HT1080 (cell line): ENCODE measurements at regions not wholly inside any gene's neighbourhood (a gene's known extent, or its start where the extent isn't known, plus 50 kb on each side); places are given as distances from the start of the nearest gene placed in this dataset.

Source experiments
- DNase-seq: peaks from one replicate; pipeline ENCODE4 v3.0.0-alpha.2; 2015; ENCODE audit warnings: low read depth

GRCh38 chr5:125581311-125581710, 834.9 kb upstream of the ZNF608 start:
- DNase-seq, result no peak

GRCh38 chr5:125582352-125582751, 835.9 kb upstream of the ZNF608 start:
- no peak for DNase-seq

- DNase-seq, result no peak
Observed at GRCh38 chr5:125583321-125584139, 837.1 kb upstream of the ZNF608 start.

GRCh38 chr5:125584140-125584520, 837.7 kb upstream of the ZNF608 start:
- no peak for DNase-seq

- no peak for DNase-seq
Observed at GRCh38 chr5:125587631-125588030, 835.6 kb upstream of the GRAMD2B start.

- DNase-seq, result no peak
Observed at GRCh38 chr5:125592856-125593255, 830.4 kb upstream of the GRAMD2B start.

- no peak for DNase-seq
Observed at GRCh38 chr5:125595095-125595494, 828.1 kb upstream of the GRAMD2B start.

GRCh38 chr5:125595845-125596244, 827.4 kb upstream of the GRAMD2B start:
- DNase-seq, result no peak

- DNase-seq, result peak; percentile 37
Observed at GRCh38 chr5:125597338-125597737, 825.9 kb upstream of the GRAMD2B start.

GRCh38 chr5:125600559-125600958, 822.6 kb upstream of the GRAMD2B start:
- no peak for DNase-seq

GRCh38 chr5:125602184-125602583, 821.0 kb upstream of the GRAMD2B start:
- DNase-seq, result no peak

- no peak for DNase-seq
Observed at GRCh38 chr5:125603321-125603720, 819.9 kb upstream of the GRAMD2B start.

- no peak for DNase-seq
Observed at GRCh38 chr5:125604104-125604503, 819.1 kb upstream of the GRAMD2B start.

- peak; percentile 49 for DNase-seq
Observed at GRCh38 chr5:125607018-125607417, 816.2 kb upstream of the GRAMD2B start.

- peak; percentile 6 for DNase-seq
Observed at GRCh38 chr5:125609011-125609410, 814.2 kb upstream of the GRAMD2B start.

- DNase-seq, result no peak
Observed at GRCh38 chr5:125610892-125611291, 812.3 kb upstream of the GRAMD2B start.

GRCh38 chr5:125611541-125611940, 811.7 kb upstream of the GRAMD2B start:
- DNase-seq, result no peak

- DNase-seq, result no peak
Observed at GRCh38 chr5:125612181-125612721, 811.0 kb upstream of the GRAMD2B start.

GRCh38 chr5:125612776-125613175, 810.4 kb upstream of the GRAMD2B start:
- no peak for DNase-seq

GRCh38 chr5:125630237-125630636, 793.0 kb upstream of the GRAMD2B start:
- DNase-seq, result no peak

GRCh38 chr5:125633523-125633922, 789.7 kb upstream of the GRAMD2B start:
- no peak for DNase-seq

GRCh38 chr5:125634216-125634835, 788.9 kb upstream of the GRAMD2B start:
- DNase-seq, result peak; percentile 54

GRCh38 chr5:125639858-125640257, 783.4 kb upstream of the GRAMD2B start:
- no peak for DNase-seq
